Thymus (tissue), 11 donors: ENCODE measurements at regions not wholly inside any gene's neighbourhood (a gene's known extent, or its start where the extent isn't known, plus 50 kb on each side); places are given as distances from the start of the nearest gene placed in this dataset.

Experiments
- DNase-seq, 9 donors: peaks; one replicate each; pipeline ENCODE4 v3.0.0-alpha.2; 2013; ENCODE audit warnings: low spot score in 9 of 9, low read depth in 6 of 9, missing footprints in 1 of 9
- H3K27ac ChIP-seq, 2 donors: one replicate each; pipeline ENCODE4 v1.5.1; 2013; ENCODE audit warnings: control low read depth in 1 of 2, low read depth in 1 of 2, low read length in 1 of 2, mild to moderate bottlenecking in 1 of 2, moderate library complexity in 1 of 2
- H3K27me3 ChIP-seq, 2 donors: one replicate each; pipeline ENCODE4 v1.5.1; 2013; ENCODE audit warnings: low read length in 1 of 2; ENCODE audit not compliant: control insufficient read depth in 2 of 2, insufficient read depth in 1 of 2
- H3K36me3 ChIP-seq, 2 donors: one replicate each; pipeline ENCODE4 v1.5.1; 2013; ENCODE audit warnings: low read length in 1 of 2, mild to moderate bottlenecking in 1 of 2, moderate library complexity in 1 of 2; ENCODE audit not compliant: control insufficient read depth in 2 of 2, insufficient read depth in 2 of 2
- H3K4me1 ChIP-seq, 2 donors: one replicate each; pipeline ENCODE4 v1.5.1; 2013; ENCODE audit warnings: low read length in 2 of 2; ENCODE audit not compliant: control insufficient read depth in 2 of 2, insufficient read depth in 2 of 2
- H3K4me3 ChIP-seq, 2 donors: one replicate each; pipeline ENCODE4 v1.5.1; 2013; ENCODE audit warnings: low read length in 2 of 2, control low read depth in 1 of 2, mild to moderate bottlenecking in 1 of 2
- H3K9me3 ChIP-seq, 2 donors: one replicate each; pipeline ENCODE4 v1.5.1; 2013; ENCODE audit warnings: low read length in 1 of 2, mild to moderate bottlenecking in 1 of 2; ENCODE audit not compliant: control insufficient read depth in 2 of 2, insufficient read depth in 1 of 2
- WGBS: extraction: QIAGEN DNeasy Blood & Tissue Kit; methylation state at CpG from one replicate; pipeline ENCODE4 v1.1.7; 2013; 5-methylcytosine and 5-hydroxymethylcytosine counted together
- donor health status: healthy.

- 94% methylated on average over 3 of the region's 3 CpGs for WGBS
- H3K4me3 ChIP-seq: no peak overlapping the region
- no peaks in the 10 kb centered on the region for H3K4me1 ChIP-seq
- no peaks in the 10 kb centered on the region for H3K27me3 ChIP-seq
- H3K36me3 ChIP-seq: no peaks in the 10 kb centered on the region
- no peak overlapping the region for H3K27ac ChIP-seq
- no peak for DNase-seq
- no peaks in the 10 kb centered on the region for H3K9me3 ChIP-seq
Measured at GRCh38 chr12:27898022-27898421, 74.5 kb downstream of the PTHLH start.

GRCh38 chr12:27896419-27896990 is 76.0 kb downstream of the PTHLH start:
- WGBS: 93% methylated on average over 3 of the region's 3 CpGs
- no peaks in the 10 kb centered on the region for H3K36me3 ChIP-seq
- H3K27me3 ChIP-seq: no peaks in the 10 kb centered on the region
- H3K9me3 ChIP-seq: no peaks in the 10 kb centered on the region
- H3K4me3 ChIP-seq: no peak overlapping the region
- no peak for DNase-seq
- H3K27ac ChIP-seq: no peak overlapping the region
- no peaks in the 10 kb centered on the region for H3K4me1 ChIP-seq

DNA sequence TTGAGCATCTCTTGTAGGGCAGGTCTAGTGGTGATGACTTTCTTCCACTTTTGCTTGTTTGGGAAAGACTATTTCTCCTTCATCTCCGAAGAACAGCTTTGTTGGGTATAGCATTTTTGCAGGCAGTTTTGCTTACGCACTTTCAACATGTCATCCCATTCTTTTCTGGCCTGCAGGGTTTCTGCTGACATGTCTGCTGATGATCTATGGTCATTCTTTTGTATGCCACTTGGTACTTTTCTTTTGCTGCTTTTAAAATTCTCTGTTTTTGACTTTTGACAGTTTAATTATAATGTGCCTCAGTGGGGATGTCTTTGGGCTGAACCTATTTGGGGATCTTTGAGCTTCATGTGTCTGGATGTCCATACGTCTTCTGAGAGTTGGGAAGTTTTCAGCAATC is 78.2 kb downstream of the PTHLH start:
- Histone ChIP-seq H3K36me3 (no peaks in the 10 kb centered on the region), H3K4me3 (no peak overlapping the region), H3K4me1 (no peaks in the 10 kb centered on the region), H3K27me3 (no peaks in the 10 kb centered on the region), H3K27ac (no peak overlapping the region), H3K9me3 (no peaks in the 10 kb centered on the region)
- WGBS: 97% methylated on average over 3 of the region's 3 CpGs
- DNase-seq: no peak

DNA sequence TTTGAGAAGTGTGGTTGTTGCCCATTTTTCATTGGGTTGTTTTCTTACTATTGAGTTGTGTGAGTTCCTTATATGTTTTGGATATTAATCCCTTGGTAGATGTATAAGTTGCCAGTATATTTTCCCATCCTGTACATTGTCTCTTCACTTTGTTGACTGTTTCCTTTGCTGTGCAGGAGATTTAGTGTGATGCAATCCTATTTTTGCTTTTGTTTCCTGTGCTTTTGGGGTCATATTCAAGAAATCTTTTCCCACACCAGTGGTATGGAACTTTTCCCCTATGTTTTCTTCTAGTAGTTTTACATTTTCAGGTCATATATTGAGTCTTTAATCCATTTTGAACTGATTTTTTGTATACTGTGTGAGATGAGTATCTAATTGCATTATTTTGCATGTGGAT is 92.8 kb downstream of the PTHLH start:
- no peak overlapping the region for H3K4me3 ChIP-seq
- DNase-seq: no peak

GRCh38 chr12:27875677-27876076 is 95.6 kb upstream of the MANSC4 start:
- DNase-seq: no peak
- Histone ChIP-seq H3K4me1 (no peaks in the 10 kb centered on the region), H3K27me3 (no peaks in the 10 kb centered on the region), H3K27ac (no peak overlapping the region), H3K9me3 (no peaks in the 10 kb centered on the region), H3K36me3 (no peaks in the 10 kb centered on the region), H3K4me3 (no peak overlapping the region)
- WGBS: 0% methylated on average over 2 of the region's 2 CpGs

More for the DNA sequence above, 92.8 kb downstream of the PTHLH start:
- Histone ChIP-seq H3K9me3 (no peaks in the 10 kb centered on the region), H3K27me3 (no peaks in the 10 kb centered on the region), H3K27ac (no peak overlapping the region), H3K36me3 (no peaks in the 10 kb centered on the region), H3K4me1 (no peaks in the 10 kb centered on the region)

- no peak overlapping the region for H3K27ac ChIP-seq
- DNase-seq: no peak
Measured at GRCh38 chr12:27873010-27873409, 93.0 kb upstream of the MANSC4 start.

DNA sequence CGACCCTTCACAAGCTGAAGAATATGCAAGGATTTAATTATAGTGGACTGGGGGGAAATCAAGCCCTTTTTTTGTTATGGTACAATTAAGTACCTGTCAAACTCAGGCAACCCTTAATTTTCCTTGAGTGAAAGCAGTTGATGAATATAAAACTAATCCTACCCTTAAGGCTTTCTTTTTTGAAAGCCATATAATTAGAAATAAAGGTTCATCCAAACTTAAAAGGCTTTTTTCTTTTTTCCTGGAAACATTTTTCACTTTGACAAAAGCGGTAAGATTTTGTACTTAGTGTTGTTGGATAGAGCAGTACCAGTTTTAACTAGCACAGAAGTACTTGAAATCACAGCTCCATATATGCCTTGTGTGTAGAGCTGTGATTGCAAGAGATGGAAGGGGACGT is 91.9 kb upstream of the MANSC4 start:
- no peaks in the 10 kb centered on the region for H3K36me3 ChIP-seq
- H3K4me3 ChIP-seq: no peak overlapping the region
- no peaks in the 10 kb centered on the region for H3K4me1 ChIP-seq
- no peak overlapping the region for H3K27ac ChIP-seq
- no peak for DNase-seq
- 92% methylated on average over 3 of the region's 3 CpGs for WGBS
- H3K9me3 ChIP-seq: no peaks in the 10 kb centered on the region
- H3K27me3 ChIP-seq: no peaks in the 10 kb centered on the region

More at GRCh38 chr12:27873010-27873409, 93.0 kb upstream of the MANSC4 start:
- 96% methylated on average over 6 of the region's 6 CpGs for WGBS
- H3K27me3 ChIP-seq: no peaks in the 10 kb centered on the region
- H3K4me3 ChIP-seq: no peak overlapping the region
- H3K4me1 ChIP-seq: no peaks in the 10 kb centered on the region
- no peaks in the 10 kb centered on the region for H3K36me3 ChIP-seq
- no peaks in the 10 kb centered on the region for H3K9me3 ChIP-seq

GRCh38 chr12:27870939-27871338 is 90.9 kb upstream of the MANSC4 start:
- WGBS: 92% methylated on average over 4 of the region's 4 CpGs
- no peak for DNase-seq
- Histone ChIP-seq H3K27me3 (no peaks in the 10 kb centered on the region), H3K4me1 (no peaks in the 10 kb centered on the region), H3K36me3 (no peaks in the 10 kb centered on the region), H3K9me3 (no peaks in the 10 kb centered on the region), H3K27ac (no peak overlapping the region), H3K4me3 (no peak overlapping the region)

GRCh38 chr12:27869567-27869966 is 89.5 kb upstream of the MANSC4 start:
- Histone ChIP-seq H3K36me3 (no peaks in the 10 kb centered on the region), H3K4me3 (no peak overlapping the region), H3K27ac (no peak overlapping the region), H3K27me3 (no peaks in the 10 kb centered on the region), H3K9me3 (no peaks in the 10 kb centered on the region), H3K4me1 (no peaks in the 10 kb centered on the region)
- 93% methylated on average over 12 of the region's 12 CpGs for WGBS
- no peak for DNase-seq

DNA sequence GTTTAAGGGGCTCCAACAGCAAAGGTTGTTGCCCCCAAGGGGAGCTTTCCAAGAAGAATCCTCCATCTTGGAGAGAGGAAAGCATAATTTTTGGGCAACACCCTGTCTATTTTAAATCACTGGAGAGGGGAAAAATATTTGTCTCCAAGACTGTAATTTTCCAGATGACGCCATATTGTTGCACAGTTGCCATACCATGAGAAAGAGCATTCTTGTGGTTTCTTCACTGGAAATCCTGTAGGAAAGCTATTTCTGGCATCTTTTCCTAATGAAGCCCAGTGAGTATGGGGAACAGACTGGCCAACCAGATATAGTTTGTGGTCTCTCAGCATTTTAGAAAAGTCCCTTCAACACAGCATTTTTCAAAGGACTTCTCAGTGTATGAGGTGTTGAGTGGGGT is 88.1 kb upstream of the MANSC4 start:
- 96% methylated on average over 1 of the region's 1 CpG for WGBS
- no peaks in the 10 kb centered on the region for H3K36me3 ChIP-seq
- H3K27me3 ChIP-seq: no peaks in the 10 kb centered on the region
- H3K4me1 ChIP-seq: no peaks in the 10 kb centered on the region
- H3K27ac ChIP-seq: no peak overlapping the region
- no peak overlapping the region for H3K4me3 ChIP-seq
- H3K9me3 ChIP-seq: no peaks in the 10 kb centered on the region
- no peak for DNase-seq
